ENCODE measurements at regions not wholly inside any gene's neighbourhood (a gene's known extent, or its start where the extent isn't known, plus 50 kb on each side); places are given as distances from the start of the nearest gene placed in this dataset.

- H3K4me1 ChIP-seq = no peaks in the 10 kb centered on the region
- H3K4me3 ChIP-seq (ENCODE audit: low read depth, low read length) = no peak overlapping the region
- no peak for TF ChIP-seq CTCF (IDR thresholded peaks at IDR 0.05; ENCODE audit: insufficient read depth in 1 of 2, low read depth in 1 of 2, low read length in 1 of 2, severe bottlenecking in 1 of 2, unreplicated experiment in 1 of 2)
- Mint-ChIP-seq H3K4me1 (ENCODE audit: low read depth, unreplicated experiment) (no peaks in the 10 kb centered on the region), H3K27me3 (ENCODE audit: insufficient read depth, unreplicated experiment) (peaks cover 4% of the 10 kb centered on the region), H3K9me3 (ENCODE audit: unreplicated experiment) (no peaks in the 10 kb centered on the region), H3K36me3 (ENCODE audit: insufficient read depth, unreplicated experiment) (no peaks in the 10 kb centered on the region), H3K4me3 (ENCODE audit: unreplicated experiment) (no peak overlapping the region), H3K27ac (ENCODE audit: unreplicated experiment) (no peak overlapping the region)
- BruUV-seq (replicated peaks) = no TSS peak
- H3K36me3 ChIP-seq (ENCODE audit: control insufficient read depth, insufficient read depth, low read length) = no peaks in the 10 kb centered on the region
- CTCF ChIA-PET = no interaction called here
- intact Hi-C loops (cut with micrococcal nuclease; ENCODE audit: unreplicated experiment) = loop anchor here (1.0 to 5.0 kb wide), 2 partner anchors 212 to 1002 kb away; no protein-coding TSS in a partner anchor
- no peaks in the 10 kb centered on the region for H3K27me3 ChIP-seq (replicated peaks; ENCODE audit: control insufficient read depth, insufficient read depth, low read length)
- DNase-seq = no peak
- no peaks in the 10 kb centered on the region for H3K9me3 ChIP-seq
- POLR2A ChIA-PET = no interaction called here
These were observed 1002.3 kb upstream of the KCND2 start for GRCh38 chr7:119270644-119271043.

DNA sequence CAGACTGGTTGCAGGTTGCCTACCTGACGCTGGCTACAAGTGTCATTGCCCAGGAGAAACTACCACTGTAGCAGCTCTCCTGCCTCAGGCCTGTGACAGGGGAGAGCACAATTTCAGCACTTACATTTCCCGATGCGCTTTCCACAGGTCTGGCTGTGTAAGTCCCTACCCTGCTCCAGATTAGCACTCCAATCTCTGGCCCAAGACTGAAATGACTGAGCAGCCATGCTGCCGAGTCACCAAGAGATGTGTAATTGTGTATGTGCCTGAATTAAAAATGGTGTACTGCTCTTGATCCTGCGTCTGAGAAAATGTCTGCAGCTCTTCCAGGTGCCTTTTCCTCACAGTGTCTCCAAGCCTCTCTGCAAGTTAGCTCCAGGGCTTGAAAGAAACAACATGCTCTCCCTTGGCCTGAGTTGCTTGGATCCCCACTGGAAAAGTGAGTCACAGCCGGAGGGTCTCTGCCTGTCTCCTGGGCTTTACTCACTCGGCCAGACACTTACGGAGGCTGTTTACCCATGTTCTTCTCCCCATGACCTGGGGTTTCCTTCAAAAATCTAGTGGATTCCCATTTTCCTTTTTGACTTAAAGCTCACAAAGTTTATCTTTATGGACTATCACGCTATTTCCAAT lies 1001.7 kb upstream of the KCND2 start:
- Histone ChIP-seq H3K4me3 (ENCODE audit: low read depth, low read length) (no peak overlapping the region), H3K36me3 (ENCODE audit: control insufficient read depth, insufficient read depth, low read length) (no peaks in the 10 kb centered on the region), H3K27me3 (replicated peaks; ENCODE audit: control insufficient read depth, insufficient read depth, low read length) (no peaks in the 10 kb centered on the region), H3K9me3 (no peaks in the 10 kb centered on the region), H3K4me1 (no peaks in the 10 kb centered on the region)
- H3K27ac Mint-ChIP-seq (ENCODE audit: unreplicated experiment) = no peak overlapping the region
- no peak for TF ChIP-seq CTCF (IDR thresholded peaks at IDR 0.05; ENCODE audit: insufficient read depth in 1 of 2, low read depth in 1 of 2, low read length in 1 of 2, severe bottlenecking in 1 of 2, unreplicated experiment in 1 of 2)
- BruUV-seq (replicated peaks) = no TSS peak
- CTCF ChIA-PET = no interaction called here
- intact Hi-C loops (cut with micrococcal nuclease; ENCODE audit: unreplicated experiment) = loop anchor here (5.0 kb wide), 1 partner anchor 211 kb away; no protein-coding TSS in a partner anchor
- H3K4me1 Mint-ChIP-seq (ENCODE audit: low read depth, unreplicated experiment) = no peaks in the 10 kb centered on the region
- H3K4me3 Mint-ChIP-seq (ENCODE audit: unreplicated experiment) = no peak overlapping the region
- no peaks in the 10 kb centered on the region for H3K36me3 Mint-ChIP-seq (ENCODE audit: insufficient read depth, unreplicated experiment)
- H3K9me3 Mint-ChIP-seq (ENCODE audit: unreplicated experiment) = no peaks in the 10 kb centered on the region
- POLR2A ChIA-PET = no interaction called here
- DNase-seq = no peak
- H3K27me3 Mint-ChIP-seq (ENCODE audit: insufficient read depth, unreplicated experiment) = peaks cover 4% of the 10 kb centered on the region

GRCh38 chr7:119281181-119281846 lies 991.7 kb upstream of the KCND2 start:
- H3K4me1 ChIP-seq = no peaks in the 10 kb centered on the region
- H3K4me3 Mint-ChIP-seq (ENCODE audit: unreplicated experiment) = no peak overlapping the region
- no peaks in the 10 kb centered on the region for H3K4me1 Mint-ChIP-seq (ENCODE audit: low read depth, unreplicated experiment)
- ChIA-PET CTCF (no interaction called here), POLR2A (no interaction called here)
- intact Hi-C loops (cut with micrococcal nuclease; ENCODE audit: unreplicated experiment) = no loop called here
- no peak for TF ChIP-seq CTCF (IDR thresholded peaks at IDR 0.05; ENCODE audit: insufficient read depth in 1 of 2, low read depth in 1 of 2, low read length in 1 of 2, severe bottlenecking in 1 of 2, unreplicated experiment in 1 of 2)
- no peaks in the 10 kb centered on the region for H3K9me3 ChIP-seq
- no peak overlapping the region for H3K27ac Mint-ChIP-seq (ENCODE audit: unreplicated experiment)
- H3K27me3 ChIP-seq (replicated peaks; ENCODE audit: control insufficient read depth, insufficient read depth, low read length) = no peaks in the 10 kb centered on the region
- no peak overlapping the region for H3K4me3 ChIP-seq (ENCODE audit: low read depth, low read length)
- H3K27me3 Mint-ChIP-seq (ENCODE audit: insufficient read depth, unreplicated experiment) = no peaks in the 10 kb centered on the region
- no peak for DNase-seq
- no peaks in the 10 kb centered on the region for H3K9me3 Mint-ChIP-seq (ENCODE audit: unreplicated experiment)
- BruUV-seq (replicated peaks) = no TSS peak
- H3K36me3 ChIP-seq (ENCODE audit: control insufficient read depth, insufficient read depth, low read length) = no peaks in the 10 kb centered on the region
- no peaks in the 10 kb centered on the region for H3K36me3 Mint-ChIP-seq (ENCODE audit: insufficient read depth, unreplicated experiment)

Data from Caco-2 (cell line).